Activated naive CD8-positive, alpha-beta T cell treated with anti-CD3 and anti-CD28 coated beads, Interleukin-2, amount 50 U/mL, for 16 hours (primary cell): ENCODE measurements at regions not wholly inside any gene's neighbourhood (a gene's known extent, or its start where the extent isn't known, plus 50 kb on each side); places are given as distances from the start of the nearest gene placed in this dataset.

Experiments
- DNase-seq: peaks from one replicate; pipeline ENCODE4 v3.0.0-alpha.2; 2020; ENCODE audit warnings: low read depth, low spot score

DNA sequence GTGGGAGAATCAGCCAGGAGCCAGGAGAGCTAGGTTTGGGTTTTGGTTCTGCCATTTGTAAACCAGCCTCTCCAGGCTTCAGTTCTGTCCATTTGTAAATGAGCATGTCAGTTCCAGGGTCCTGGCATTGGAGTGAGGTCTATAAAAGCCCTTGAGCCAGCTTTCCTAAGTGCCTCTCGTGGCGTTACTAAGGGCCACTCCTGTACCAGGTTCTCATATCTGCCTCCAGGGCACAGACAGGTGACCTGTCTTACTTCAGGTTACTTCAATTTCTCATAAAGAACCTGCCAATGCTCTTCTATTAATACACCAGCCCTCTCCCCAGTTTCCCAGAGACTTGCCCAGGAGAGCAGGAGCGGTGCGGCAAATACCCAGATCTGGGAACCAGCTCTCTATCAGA, 101.9 kb downstream of the VEGFA start:
- DNase-seq = no peak

DNA sequence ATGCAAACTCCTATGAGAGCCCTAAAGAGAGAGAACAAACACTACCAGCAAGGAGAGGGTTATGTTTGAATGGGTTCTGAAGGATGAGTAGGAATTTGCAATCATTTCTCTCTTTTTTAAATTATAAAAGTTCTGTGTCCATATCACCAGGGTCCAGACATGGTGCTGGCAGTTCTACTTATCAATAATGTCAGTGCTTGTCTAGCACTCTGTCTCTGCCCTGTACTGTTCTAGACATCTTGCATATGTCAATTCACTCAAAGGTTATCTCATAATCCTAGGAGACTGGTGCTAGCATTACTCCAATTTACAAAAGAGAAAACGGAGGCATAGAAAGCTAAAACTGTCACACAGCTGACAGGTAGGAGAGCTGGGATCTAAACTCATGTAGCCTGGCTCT, 101.3 kb downstream of the VEGFA start:
- DNase-seq = no peak

DNA sequence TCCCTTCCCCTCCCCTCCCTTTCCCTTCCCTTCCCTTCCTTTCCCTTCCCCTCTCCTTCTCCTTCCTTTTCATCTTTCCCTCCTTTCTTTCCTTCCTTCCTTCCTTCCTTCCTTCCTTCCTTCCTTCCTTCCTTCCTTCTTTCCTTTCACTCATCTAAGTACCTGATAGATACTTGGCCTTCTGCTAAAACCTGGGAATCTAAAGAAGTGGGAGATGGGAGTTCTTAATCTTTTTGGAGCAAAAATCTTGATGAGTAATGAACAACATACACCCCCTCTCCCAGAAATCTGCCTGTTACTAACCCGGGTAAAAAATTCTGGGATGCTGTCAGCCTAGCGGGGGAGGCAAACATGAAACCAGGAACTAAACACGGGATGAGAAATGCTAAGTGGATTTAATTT, 100.7 kb downstream of the VEGFA start:
- no peak for DNase-seq

DNA sequence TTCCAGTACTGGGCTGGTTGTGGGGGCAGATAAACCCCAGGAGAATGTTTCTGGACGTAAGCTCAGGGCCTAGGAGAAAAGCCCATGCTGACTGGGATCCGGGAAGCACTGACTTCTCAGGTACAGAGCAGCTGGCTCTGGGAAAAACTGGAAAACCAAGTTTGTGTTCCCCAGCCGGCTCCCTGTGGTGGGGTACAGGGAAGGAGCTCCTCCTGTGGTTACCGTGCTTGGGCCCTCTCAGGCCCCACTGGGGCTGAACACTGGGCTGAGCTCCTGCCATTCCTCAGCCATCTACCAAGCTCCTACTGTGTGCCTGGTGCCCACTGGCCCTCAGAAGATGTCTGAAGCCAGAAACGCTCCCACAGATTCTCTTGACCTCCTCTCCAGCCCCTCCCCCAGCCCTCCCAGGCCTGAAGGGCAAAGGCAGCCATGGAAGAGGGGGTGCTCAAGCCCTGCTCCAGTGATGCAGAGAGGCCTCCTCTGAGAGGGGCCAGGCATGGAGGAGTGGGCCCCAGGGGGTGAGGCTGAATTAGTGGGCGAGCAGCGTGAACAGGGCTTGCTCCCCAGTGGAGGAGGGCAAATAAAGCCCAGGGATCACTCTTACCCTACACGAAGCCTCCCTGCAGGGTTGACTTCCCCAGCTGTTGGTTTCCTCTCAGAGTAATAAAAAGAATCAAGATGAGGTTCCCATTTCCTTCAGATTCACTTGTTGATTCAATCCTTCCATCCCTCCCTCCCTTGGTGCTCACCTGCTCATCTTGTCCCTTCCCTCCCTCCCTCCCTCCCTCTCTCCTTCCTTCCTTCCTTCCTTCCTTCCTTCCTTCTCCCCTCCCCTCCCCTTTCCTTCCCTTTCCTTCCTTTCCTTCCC, 100.0 kb downstream of the VEGFA start:
- no peak for DNase-seq

DNA sequence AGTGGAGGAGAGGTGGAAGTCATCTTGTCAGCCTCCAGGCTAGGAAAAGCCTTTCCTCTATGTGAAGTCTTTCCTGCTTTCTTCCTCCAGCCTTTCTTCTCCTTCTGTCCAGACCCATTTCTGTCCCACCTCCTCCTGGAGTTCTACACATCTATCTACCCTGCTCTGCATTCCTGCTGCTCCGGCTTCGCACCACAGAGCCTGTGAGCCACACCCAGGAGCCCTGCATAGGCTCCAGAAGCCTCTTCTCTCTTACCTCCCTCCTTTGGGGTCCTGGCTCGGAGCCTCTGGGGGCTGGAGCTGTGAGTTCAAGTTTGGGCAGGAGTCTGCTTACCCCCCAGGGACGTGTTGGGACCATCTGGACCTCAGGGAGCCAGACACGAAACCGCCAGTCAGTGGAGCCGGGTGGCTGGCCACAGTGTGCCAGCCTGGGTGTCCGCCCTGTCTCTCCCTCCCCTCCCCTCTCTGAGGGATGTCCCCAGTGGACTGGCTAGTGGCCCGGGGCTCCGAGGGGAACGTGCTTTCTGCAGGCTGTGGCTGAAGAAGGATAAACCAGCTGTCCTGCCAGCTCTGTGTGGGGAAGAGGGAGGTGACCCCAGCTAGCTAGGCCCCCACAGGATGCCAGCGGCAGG, 99.2 kb downstream of the VEGFA start:
- no peak for DNase-seq

DNA sequence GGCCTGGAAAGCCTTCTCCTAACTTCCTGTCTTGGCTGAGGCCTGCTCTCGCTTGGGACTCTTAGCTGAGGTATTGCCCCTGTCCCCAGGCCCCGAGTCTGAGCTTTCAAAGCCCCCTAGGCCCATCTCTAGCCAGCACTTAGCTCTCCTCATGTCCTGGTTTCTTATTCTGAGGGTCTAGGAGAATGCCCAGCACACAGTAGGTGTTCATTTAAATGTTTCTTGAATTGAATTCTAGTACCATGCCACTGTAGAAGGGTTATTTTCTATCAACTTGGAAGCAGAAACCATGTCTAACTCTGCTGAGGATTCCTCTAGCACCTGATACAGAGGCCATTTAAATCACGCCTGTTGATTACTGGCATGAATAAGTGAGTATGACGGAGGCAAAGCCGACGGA, 98.5 kb downstream of the VEGFA start:
- DNase-seq = no peak

DNA sequence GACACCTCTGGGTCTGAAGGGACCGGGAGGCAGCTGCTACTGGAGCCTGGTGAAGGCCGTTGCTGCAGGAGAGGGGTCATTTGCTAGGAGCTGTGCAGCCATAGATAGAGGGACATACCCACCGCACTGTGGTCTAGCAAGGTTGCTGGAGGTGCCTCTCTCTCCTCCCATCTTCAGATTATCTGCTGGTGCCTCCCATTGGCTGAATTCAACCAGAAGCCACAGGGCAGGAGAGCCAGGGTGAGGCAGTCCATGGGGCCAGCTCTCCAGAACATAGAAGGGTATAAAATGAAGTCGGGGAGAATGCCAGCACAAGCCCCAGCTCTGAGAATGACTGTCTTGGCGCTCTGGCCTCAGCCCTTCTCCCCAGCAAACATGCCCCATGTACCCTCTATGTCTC, 98.0 kb downstream of the VEGFA start:
- DNase-seq = no peak

DNA sequence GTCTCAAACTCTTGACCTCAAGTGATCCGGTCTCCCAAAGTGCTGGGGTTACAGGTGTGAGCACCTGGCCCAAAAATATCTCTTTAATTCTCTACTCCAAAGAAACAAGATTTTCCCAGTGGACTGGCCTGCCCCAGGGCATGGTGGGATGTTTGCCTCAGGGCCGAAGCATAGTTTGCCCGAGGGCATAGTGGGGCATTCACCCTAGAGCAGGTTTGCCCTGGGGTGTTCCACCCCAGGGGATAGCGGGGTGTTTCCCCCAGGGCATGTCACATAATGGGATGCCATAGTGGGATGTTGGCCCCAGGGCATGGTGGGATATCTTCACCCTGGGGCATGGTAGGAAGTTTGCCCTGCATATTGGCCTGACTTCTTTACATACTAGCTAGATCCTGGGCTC, 97.2 kb downstream of the VEGFA start:
- no peak for DNase-seq

DNA sequence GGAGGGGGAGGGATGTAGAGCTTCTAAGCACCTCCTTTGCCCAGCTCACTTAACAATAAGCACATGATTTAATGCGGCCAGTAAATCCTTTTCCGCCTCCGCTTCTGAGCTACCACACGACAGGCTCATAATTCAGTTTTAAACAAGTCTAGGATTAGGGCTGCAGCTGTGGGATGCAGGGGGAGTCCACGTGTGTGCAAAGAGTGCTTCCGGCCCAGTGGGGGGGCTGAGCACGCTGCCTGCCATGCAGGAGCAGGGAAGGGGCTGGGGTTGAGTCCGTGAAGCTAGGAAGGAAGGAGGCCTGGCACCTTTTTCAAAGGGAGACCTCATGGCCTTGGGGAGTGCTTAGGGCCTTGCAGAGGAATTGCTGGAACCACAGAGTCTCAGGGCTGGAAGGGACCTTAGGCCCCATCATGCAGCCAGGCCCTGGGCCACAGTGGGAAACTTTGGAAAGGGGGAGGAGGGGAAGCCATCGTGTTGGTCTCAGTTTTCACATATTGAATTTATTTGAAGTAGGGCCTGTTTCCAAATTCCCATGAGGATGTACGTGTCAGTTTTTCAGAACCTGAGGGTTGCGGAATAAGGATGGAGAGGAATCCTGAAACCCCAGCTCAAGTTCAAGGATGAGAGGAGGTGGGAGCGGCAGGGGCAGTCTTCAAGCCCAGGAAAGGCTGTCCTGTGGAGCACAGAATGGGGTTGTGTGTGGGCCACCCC, 96.1 kb downstream of the VEGFA start:
- DNase-seq = no peak

DNA sequence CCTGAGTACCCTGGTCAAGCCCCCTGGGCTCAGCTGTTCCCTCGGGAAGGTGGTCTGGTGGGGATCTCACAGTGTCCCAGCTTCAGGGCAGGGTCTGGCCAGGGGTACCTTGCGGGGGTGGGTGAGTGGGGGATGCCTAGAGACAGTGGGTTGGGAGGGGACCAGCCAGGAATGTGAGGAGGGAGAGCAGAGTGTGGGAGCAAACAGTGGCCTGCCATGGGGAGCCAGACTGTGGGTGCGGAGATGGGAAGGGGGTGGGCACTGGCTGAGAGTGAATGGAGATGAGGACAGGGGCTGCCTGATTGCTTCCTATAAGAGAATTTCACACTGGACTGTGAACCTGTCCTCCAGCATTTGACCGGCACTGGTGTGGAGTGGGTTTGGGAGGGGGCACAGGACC, 95.1 kb downstream of the VEGFA start:
- DNase-seq = no peak

DNA sequence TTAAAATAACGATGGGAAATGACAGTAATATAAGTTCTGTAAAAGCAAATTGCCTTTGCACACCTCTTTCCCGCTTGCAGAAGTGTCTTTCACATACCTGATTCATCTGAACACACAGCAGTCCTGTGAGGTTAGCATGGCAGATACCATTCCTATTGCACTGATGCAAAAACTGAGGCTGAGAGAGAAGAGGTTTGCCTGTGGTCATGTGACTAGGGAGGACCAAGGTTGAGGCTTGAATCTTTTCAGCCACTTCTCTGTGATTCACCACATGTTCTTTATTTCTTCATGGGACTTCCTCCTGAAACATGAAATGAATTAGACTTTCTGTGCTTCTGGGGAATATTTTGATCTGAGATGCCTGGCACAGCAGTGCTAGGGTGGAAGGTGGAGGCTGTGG, 92.9 kb downstream of the VEGFA start:
- no peak for DNase-seq

DNA sequence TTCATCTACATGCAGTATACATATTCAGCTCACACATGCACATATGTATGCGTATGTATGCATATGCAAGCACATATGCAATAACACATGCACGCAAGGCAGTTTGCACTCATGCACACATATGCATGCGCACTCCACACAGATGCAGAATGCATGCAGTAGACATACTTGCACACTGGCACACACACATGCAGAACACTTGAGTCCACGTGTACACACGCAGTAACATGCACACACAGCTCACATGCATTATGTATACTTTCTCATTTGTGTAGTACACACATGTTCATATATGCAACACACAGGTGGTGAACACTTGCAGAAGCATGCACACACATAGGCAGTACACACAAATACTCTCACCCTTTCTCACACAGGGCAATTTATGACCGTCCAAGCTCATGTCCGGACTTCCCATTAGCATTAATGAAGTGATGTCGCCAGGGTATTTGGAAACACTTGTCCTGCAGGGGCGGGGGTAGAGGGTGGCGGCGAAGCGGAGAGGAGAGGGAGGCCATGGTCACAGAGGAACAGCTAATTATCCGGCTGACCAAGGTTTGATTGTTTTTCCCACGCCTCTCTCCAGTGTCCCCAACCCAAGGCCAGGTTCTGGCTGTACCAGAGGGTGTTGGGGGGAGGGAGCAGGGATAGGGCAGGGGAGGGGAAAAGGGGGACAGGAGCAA, 91.3 kb downstream of the VEGFA start:
- DNase-seq = no peak

DNA sequence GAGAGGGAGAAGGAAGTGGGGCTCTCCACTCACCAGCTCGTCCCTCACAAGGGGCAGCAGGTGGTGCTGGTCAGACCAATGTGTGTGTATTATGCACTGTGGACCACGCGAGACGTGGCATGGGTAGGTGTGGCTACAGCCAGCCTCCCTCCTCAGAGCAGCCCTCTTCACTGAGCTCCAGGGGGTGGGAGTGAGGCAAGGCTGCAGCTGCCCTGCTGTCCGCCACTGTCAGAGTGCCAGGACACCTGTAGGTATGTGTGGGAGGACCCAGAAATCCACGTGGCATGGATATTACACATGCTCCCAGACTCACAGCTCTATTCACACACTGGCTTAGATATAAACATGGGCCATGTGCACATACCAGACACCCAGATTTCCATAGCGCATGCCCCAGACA, 90.3 kb downstream of the VEGFA start:
- DNase-seq = no peak

DNA sequence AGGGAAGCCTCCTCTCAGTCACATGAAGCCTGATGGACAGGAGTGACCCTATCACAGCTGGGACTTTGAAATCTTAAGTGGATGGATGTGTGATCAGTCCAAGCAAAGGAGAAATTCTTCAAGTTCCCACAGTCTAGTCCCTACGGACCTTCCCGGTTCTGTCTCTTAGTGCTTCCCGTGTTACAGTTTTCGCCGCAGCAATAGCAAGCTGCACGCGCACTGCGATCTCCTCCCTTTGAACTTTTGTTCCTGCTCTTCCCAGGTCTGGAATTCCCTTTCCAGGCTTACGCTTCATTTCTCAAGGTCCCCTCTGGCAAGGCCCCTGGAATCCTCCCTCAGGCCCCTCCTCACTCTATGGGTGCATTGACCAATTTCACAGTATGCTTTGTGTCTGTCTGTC, 89.2 kb downstream of the VEGFA start:
- DNase-seq = no peak

DNA sequence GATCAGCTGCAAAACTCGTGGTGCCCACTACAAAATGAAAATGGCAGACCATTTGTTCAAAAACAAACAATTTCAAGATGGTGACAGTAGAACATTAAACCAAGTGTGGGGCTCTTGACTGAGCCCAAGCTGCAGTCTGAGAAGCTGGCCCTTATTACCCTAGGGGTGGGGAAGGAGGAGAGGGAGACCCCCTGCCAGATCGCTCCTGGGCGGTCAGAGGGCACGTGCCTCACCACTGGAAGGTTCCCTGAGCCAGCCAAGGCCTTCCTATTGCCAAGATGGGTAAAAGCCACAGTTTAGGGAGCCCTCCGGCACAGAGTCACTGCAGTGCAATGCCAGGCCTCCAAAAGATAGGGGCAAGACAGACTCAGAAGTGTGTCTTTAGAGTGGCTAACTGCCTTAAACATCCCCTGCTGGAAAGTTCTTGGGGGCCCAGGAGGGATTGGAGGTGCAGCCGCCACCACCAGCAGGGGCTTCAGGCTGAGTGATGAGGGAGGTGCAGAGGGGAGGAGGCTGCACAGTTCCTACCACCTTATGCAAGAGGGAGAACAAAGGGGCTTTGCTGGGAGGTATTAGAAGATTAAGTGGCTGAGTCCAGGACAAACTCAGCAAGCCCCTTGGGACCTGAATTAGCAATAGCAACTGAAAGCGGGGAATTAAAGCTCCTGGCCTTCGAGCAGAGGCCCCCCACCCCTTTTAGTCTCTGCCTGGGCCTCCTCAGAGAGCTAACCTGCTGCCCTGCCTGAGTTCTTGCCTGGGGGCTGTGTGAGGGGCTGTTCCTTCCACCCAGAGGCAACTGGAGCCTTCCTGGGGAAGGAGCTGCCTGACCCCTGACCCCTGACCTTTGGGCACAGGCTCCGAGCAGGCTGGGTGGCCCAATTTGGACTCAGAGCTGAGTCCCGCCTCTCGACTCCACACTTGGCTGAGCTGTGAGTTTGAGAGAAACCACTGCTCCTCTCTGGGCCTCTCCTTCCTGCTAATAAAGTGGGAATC, 88.4 kb downstream of the VEGFA start:
- DNase-seq = no peak

DNA sequence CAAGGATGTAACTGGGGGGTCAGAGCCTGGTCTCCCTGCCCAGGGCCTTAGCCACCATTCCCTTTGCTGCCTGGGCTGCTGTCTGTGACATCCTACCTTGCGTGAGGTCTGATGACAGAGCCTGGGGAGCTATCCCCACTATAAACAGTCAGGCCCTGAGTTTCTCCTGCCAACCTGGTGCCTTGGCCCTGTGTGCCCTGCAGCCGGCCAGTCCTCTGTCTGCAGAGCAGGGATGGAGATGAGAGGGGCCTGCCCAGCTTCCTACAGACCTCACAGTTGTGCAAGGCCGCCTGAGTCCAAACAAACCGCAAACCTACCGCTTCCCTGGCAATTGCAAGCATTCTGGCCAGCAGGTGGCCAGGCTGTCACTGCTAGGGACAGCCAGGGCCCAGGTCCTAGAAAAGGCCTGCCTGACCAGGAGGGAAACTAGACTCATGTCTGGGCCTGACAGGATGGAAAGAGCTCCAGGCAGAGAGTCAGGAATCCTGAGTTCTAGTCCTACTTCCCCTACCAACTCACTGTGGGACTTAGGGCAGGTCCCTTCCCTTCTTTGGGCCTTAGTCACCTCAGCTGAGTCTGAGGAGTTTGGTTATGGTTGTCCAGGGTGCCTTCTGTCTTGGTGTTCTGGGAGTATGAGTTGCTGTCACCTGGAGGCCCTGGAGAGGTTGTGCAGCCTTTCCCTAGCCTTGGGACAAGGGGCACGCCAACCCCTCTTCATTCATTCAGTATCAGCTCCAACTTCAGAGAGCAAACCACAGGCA, 86.2 kb downstream of the VEGFA start:
- DNase-seq = no peak

DNA sequence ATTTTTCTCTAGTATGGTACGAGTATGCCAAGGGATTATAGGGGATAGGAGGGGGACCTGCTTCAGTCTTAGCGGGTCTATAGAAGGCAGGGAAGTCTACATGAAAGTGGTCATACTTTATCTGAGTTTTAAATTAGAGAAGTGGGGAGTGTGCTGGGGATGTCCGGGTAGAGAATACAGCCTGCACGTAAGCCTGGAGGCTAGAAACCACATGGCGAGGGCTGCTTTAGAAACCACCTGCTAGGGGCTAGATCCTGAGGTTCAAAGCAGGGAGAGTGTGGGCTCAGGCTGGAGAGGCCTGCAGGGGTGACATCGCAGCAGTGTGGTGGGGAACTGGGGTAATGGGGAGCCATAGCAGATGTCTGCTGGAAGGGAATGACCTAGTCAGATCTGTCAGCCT, 85.2 kb downstream of the VEGFA start:
- no peak for DNase-seq

DNA sequence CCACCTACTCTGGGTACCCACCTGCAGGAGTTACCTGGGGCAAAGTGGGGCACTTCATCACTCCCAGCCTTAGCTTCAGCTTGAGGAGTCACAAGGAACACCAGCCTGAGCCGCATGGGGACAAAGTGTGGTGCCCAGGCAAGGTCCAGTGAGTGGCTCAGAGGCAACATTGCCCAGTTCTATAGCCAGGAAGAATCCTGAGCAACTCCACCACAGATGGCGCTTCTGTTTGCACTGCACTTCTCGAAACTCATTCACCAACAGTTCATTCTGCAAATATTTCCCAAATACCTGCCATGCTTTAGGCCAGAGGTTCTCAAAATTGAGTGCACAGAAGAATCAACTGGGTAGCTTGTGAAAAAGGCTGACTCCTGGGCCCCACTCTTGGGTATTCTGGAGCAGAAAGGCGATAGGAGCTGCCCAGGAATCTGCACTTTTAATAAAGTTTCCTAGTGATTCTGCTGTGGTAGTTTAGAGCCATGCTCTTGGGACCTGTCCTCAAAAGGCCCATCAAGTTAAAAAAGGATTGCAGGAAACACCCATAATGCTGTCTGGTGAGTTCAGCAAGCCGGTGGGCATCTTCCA, 83.1 kb downstream of the VEGFA start:
- DNase-seq = no peak

DNA sequence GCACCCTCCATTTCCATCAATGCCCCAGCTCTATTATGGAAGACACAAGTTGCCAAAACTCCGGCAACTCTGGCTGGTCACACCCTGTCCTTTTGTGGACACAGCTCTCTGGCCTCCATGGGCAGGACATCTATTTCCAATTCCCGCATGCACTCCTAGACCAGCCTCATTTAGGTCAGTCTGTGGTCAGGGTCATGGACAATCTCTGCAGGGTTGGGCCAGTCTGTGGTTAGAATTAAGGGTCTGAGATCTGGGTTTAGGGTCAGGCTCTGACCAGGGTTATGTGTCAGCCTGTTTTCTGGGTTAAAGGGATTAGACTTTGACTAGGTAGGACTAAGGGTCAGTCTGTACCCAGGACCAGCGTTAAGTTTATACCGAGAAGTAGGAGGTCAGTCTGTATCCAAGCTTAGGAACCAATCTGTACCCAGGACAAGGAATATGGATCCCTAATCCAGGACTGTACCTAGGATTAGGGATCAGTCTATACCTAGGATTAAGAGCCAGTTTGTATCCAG, 82.4 kb downstream of the VEGFA start:
- no peak for DNase-seq
